Kidney (tissue), 13 donors: ENCODE measurements at regions not wholly inside any gene's neighbourhood (a gene's known extent, or its start where the extent isn't known, plus 50 kb on each side); places are given as distances from the start of the nearest gene placed in this dataset.

Experiments
- DNase-seq, 5 donors: peaks; one replicate each; pipeline ENCODE4 v3.0.0-alpha.2; 2013 to 2020
- FAIRE-seq: peaks from 2 replicates; lab custom pipeline; 2012; peaks lifted over from hg19 to GRCh38; lab: Jason Lieb, UNC
- H3K27ac ChIP-seq, 2 donors: one replicate each; pipeline ENCODE4 v1.7.0; 2013; ENCODE audit warnings: low read depth in 2 of 2, low read length in 2 of 2, inconsistent platforms in 1 of 2
- H3K27me3 ChIP-seq: one replicate; pipeline ENCODE4 v1.7.1; 2013; ENCODE audit warnings: low read length, inconsistent platforms; ENCODE audit not compliant: control insufficient read depth, insufficient read depth
- H3K36me3 ChIP-seq, 3 donors: one replicate each; pipeline versions ENCODE4 v1.7.0 to v1.7.1; 2013; ENCODE audit warnings: low read length in 3 of 3, control low read depth in 1 of 3, inconsistent platforms in 1 of 3; ENCODE audit not compliant: insufficient read depth in 3 of 3, control insufficient read depth in 2 of 3
- H3K4me1 ChIP-seq, 3 donors: one replicate each; pipeline versions ENCODE4 v1.7.0 to v1.7.1; 2013; ENCODE audit warnings: low read length in 3 of 3, inconsistent platforms in 1 of 3, low read depth in 1 of 3; ENCODE audit not compliant: control insufficient read depth in 2 of 3, insufficient read depth in 2 of 3
- H3K4me3 ChIP-seq, 3 donors: one replicate each; pipeline versions ENCODE4 v1.7.0 to v1.8.1; 2013; ENCODE audit warnings: low read length in 3 of 3, control low read depth in 1 of 3, inconsistent platforms in 1 of 3
- H3K9ac ChIP-seq, 3 donors: one replicate each; pipeline versions ENCODE4 v1.7.0 to v1.7.1; 2013; ENCODE audit warnings: low read length in 3 of 3, control low read depth in 1 of 3, inconsistent platforms in 1 of 3
- H3K9me3 ChIP-seq, 3 donors: one replicate each; pipeline versions ENCODE4 v1.7.0 to v1.7.1; 2013; ENCODE audit warnings: low read length in 3 of 3, control low read depth in 1 of 3, inconsistent platforms in 1 of 3; ENCODE audit not compliant: control insufficient read depth in 2 of 3, insufficient read depth in 1 of 3
- CTCF ChIP-seq: IDR thresholded peaks from 3 replicates; pipeline ENCODE4 v1.5.1; 2012; ENCODE audit warnings: mild to moderate bottlenecking, moderate library complexity, borderline replicate concordance; ENCODE audit not compliant: insufficient read depth; ENCODE audit errors: extremely low read depth
- intact Hi-C: fragments of 100-400 bp; cut with DNase I; formaldehyde crosslinking; loops from one replicate; pipeline ENCODE4 v1.11.1; 2022
- donor health status: control.
- donor health status: control.
- donor health status: control.
- donor health status: control.
- donor health status: control.
- donor health status: DM: yes; HTN: yes; CAD: no.
- donor health status: Normal renal cell carcinoma (clear cell type).

GRCh38 chr6:140079328-140079727, 704.9 kb upstream of the CITED2 start:
- no peak overlapping the region for H3K9ac ChIP-seq
- no peaks in the 10 kb centered on the region for H3K9me3 ChIP-seq
- H3K4me3 ChIP-seq = no peak overlapping the region
- FAIRE-seq = no peak
- peak in 1 of 5 donors; percentile 45 for DNase-seq
- peaks cover 0 to 16% (median 4%) of the 10 kb centered on the region in 3 donors for H3K4me1 ChIP-seq
- no peaks in the 10 kb centered on the region for H3K36me3 ChIP-seq
- H3K27ac ChIP-seq = peak overlapping the region in 1 of 2 donors; percentile 37
- H3K27me3 ChIP-seq = no peaks in the 10 kb centered on the region
- no peak for TF ChIP-seq CTCF
- intact Hi-C loops = no loop called here

- H3K9ac ChIP-seq = no peak overlapping the region
- no peak overlapping the region for H3K4me3 ChIP-seq
- DNase-seq (peak in 2 of 5 donors; percentile 73 to 89), FAIRE-seq (peak; percentile 60)
- H3K27ac ChIP-seq = peak overlapping the region in 1 of 2 donors; percentile 37
- no peaks in the 10 kb centered on the region for H3K9me3 ChIP-seq
- H3K27me3 ChIP-seq = no peaks in the 10 kb centered on the region
- no peaks in the 10 kb centered on the region for H3K36me3 ChIP-seq
- peaks cover 0 to 16% (median 4%) of the 10 kb centered on the region in 3 donors for H3K4me1 ChIP-seq
- no peak for TF ChIP-seq CTCF
- intact Hi-C loops = no loop called here
Measured at GRCh38 chr6:140078561-140079125, 704.2 kb upstream of the CITED2 start.

GRCh38 chr6:140077827-140078560, 703.5 kb upstream of the CITED2 start:
- H3K4me3 ChIP-seq = no peak overlapping the region
- no peaks in the 10 kb centered on the region for H3K36me3 ChIP-seq
- intact Hi-C loops = no loop called here
- no peak for TF ChIP-seq CTCF
- no peak overlapping the region for H3K9ac ChIP-seq
- H3K4me1 ChIP-seq = peaks cover 0 to 11% (median 4%) of the 10 kb centered on the region in 3 donors
- DNase-seq (no peak), FAIRE-seq (no peak)
- H3K9me3 ChIP-seq = no peaks in the 10 kb centered on the region
- H3K27ac ChIP-seq = peak overlapping the region in 1 of 2 donors; percentile 28
- H3K27me3 ChIP-seq = no peaks in the 10 kb centered on the region
